HG03354 (cell line): ENCODE measurements at regions not wholly inside any gene's neighbourhood (a gene's known extent, or its start where the extent isn't known, plus 50 kb on each side); places are given as distances from the start of the nearest gene placed in this dataset.
"Not testable (repeated sequence)": the region's sequence is repeated elsewhere in the genome, so short reads cannot be mapped to it uniquely, and the experiment has no call there.

ENCODE experiments used
- ATAC-seq: cut with Tn5 transposase; IDR thresholded peaks from one replicate; pipeline ENCODE4 v1.9.1; 2021; ENCODE audit warnings: mild to moderate bottlenecking; ENCODE audit not compliant: unreplicated experiment, poor library complexity, severe bottlenecking

DNA sequence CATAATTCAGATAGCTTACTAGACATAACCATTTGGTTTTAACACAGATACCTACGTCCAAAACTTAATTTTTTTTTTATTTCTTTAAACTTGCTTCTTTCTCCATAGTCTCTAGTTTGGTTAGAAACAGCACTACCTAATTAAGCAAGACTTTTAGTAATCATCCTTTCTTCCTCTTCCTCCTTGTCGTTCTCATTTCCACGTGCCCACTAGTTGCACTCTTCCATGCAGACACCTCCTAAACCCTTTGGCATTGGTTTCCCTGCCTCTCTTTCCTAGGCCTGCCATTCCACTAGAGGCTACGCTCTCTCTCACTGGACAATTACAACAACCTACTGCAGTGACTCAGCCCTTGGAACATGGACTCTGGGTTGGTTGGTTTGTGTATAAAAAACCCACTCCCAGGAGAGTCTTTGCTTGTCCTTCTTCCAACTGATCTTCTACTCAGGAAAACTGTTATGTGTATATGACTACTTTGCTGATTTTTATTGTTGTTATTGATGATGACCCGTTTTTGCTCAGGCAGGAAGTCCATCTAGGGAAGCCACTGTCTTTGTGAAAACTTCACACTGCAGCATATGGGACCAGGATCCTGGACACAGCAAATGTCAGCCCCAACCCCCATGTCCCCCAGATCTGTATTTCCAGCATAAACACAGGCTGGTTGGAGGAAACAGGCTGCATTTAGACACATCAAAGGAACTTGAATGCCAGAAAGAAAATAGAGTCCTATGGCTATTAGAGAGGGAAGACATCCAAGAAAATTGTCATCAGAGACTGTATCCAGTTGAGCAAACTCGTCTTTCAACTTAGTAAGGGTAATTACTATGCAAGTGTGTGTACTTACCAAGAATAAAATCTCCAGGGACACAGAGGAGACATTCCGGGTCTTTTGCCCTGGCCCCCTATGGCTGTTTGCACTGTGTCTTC lies 503.2 kb downstream of the GADD45G start:
- no peak for ATAC-seq

GRCh38 chr9:90112788-90113187 lies 508.0 kb downstream of the GADD45G start:
- no peak for ATAC-seq

- ATAC-seq = no peak
Observed at GRCh38 chr9:90114641-90115425, 510.0 kb downstream of the GADD45G start.

- ATAC-seq = no peak
Observed at GRCh38 chr9:90121762-90122161, 517.0 kb downstream of the GADD45G start.

- no peak for ATAC-seq
Observed at GRCh38 chr9:90124961-90125360, 517.7 kb downstream of the DIRAS2 start.

GRCh38 chr9:90127923-90128322 lies 514.7 kb downstream of the DIRAS2 start:
- ATAC-seq = no peak

- no peak for ATAC-seq
Observed at GRCh38 chr9:90128587-90129190, 513.9 kb downstream of the DIRAS2 start.

DNA sequence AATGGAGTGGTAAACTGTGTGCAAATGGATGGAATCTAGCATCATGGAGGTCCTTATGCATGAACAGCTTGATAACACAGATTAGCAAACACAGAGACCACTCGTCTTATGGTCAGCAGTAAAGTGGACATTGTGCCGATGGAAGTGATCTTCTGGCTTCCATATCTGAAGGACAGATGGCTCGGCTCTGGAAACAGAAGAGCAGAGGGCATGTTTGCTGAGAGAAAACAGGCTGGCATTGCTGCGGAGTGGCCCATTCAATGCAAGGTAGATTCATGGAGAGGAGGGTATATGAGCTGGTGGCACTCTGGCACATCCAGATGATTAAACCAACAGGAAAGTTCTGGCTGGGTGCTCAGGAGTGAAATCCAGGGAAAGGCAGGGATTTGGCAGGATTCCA lies 513.2 kb downstream of the DIRAS2 start:
- no peak for ATAC-seq

GRCh38 chr9:90131568-90131967 lies 511.1 kb downstream of the DIRAS2 start:
- no peak for ATAC-seq

DNA sequence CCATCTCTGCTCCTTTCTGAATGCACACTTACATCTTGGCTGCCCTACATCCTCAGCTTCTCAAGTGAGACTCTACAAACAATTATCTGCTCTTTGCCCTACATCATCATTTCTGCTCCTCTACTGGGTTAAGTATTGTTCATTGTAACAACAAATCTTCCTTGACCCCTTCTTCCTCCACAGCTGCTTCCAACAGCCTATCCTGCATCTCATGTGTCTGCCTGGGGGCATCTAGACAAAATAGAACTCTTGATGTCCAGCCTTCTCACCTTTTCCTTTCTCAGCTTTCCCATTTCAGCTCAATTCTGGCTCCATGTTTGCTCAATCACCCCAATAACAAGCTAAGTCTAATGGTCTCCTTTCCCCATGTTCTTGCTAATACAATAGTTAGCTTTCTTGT lies 509.8 kb downstream of the DIRAS2 start:
- no peak for ATAC-seq

GRCh38 chr9:90137801-90138200 lies 504.8 kb downstream of the DIRAS2 start:
- no peak for ATAC-seq

- no peak for ATAC-seq
Observed at GRCh38 chr9:90140131-90140818, 502.3 kb downstream of the DIRAS2 start.

DNA sequence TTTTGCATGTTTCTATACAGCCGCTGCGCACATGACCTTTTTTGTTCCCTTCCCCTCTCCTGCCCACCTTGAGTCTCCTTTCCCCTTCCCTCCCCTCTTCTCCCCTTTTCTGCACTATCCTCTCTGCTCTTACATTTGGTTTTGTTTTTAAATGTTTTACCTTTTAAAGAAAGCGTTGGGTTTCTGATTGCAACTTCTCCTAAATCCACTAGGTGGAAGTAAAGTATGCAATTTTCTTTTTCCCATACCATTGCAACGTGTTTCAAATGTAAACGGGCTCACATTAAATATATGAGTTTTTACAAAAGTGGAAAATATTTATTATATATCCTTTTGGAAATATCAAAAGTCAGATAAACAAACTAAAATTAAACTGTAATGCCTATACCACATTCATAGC lies 500.9 kb downstream of the DIRAS2 start:
- no peak for ATAC-seq

DNA sequence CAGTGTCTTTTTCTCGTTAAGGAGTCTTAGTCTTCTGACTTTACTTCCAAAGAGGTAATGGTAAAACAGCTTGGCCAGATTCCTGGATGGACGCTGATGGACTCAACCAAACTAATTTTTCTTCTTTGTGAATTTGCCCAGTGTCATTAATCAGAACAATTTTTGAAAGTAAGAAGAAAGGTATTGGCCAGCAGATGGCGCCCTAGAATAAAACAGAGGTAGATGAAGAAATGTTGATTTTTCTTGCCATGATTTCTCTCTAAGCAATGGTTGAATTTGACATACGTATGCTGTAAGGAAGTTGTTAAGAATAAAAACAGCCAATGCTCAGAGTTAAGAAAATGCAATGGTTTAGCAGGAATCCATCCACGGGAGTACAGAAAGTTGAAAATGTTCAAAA lies 500.0 kb downstream of the DIRAS2 start:
- no peak for ATAC-seq

- no peak for ATAC-seq
Observed at GRCh38 chr9:90147426-90147825, 495.2 kb downstream of the DIRAS2 start.

GRCh38 chr9:90156318-90156717 lies 486.3 kb downstream of the DIRAS2 start:
- ATAC-seq = no peak

GRCh38 chr9:90162326-90162725 lies 480.3 kb downstream of the DIRAS2 start:
- no peak for ATAC-seq

GRCh38 chr9:90162819-90163218 lies 479.8 kb downstream of the DIRAS2 start:
- ATAC-seq = no peak

DNA sequence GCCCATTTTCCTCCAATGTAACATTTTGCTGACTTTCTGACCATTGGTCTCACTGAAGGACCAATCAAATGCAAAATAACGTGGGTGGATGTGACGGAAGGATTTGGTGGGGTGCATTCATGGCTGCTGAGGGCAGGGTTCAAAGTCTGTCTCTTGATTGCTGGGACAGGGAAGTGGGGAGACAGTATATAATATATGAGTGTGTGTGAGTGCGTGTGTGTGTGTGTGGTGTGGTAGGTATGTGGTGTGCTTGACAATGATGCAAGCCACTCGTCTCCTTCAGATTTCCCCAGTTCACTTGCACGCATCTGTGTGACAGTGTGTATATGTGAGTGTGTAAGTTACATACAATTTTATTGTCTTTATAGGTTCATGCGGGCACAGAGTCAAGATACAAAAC lies 477.3 kb downstream of the DIRAS2 start:
- ATAC-seq = no peak

GRCh38 chr9:90166374-90166773 lies 476.2 kb downstream of the DIRAS2 start:
- not testable (repeated sequence) for ATAC-seq
